Dermis blood vessel endothelial cell (primary cell): ENCODE measurements at regions not wholly inside any gene's neighbourhood (a gene's known extent, or its start where the extent isn't known, plus 50 kb on each side); places are given as distances from the start of the nearest gene placed in this dataset.

Experiments
- DNase-seq: peaks from one replicate; pipeline ENCODE4 v3.0.0; 2010

GRCh38 chr10:29403208-29403607 is 114.3 kb downstream of the LYZL1 start:
- DNase-seq, result no peak

- DNase-seq, result no peak
These were observed 118.5 kb downstream of the LYZL1 start for GRCh38 chr10:29407280-29407858.
